Sigmoid colon (tissue), 6 donors: ENCODE measurements at regions not wholly inside any gene's neighbourhood (a gene's known extent, or its start where the extent isn't known, plus 50 kb on each side); places are given as distances from the start of the nearest gene placed in this dataset.

Source experiments
- DNase-seq: peaks from one replicate; pipeline ENCODE4 v3.0.0-alpha.2; 2019
- H3K27ac ChIP-seq, 4 donors: fragments of 200-600 bp; sonication (generic); one replicate each; pipeline ENCODE4 v1.5.1; 2016 to 2019; ENCODE audit warnings: mild to moderate bottlenecking in 1 of 4
- H3K27me3 ChIP-seq, 3 donors: fragments of 200-600 bp; sonication (generic); one replicate each; pipeline ENCODE4 v1.5.1; 2019; ENCODE audit warnings: mild to moderate bottlenecking in 1 of 3
- H3K36me3 ChIP-seq, 4 donors: fragments of 200-600 bp; sonication (generic); one replicate each; pipeline ENCODE4 v1.5.1; 2016 to 2019
- H3K4me1 ChIP-seq, 4 donors: fragments of 200-600 bp; sonication (generic); one replicate each; pipeline ENCODE4 v1.5.1; 2017 to 2019
- H3K4me3 ChIP-seq, 4 donors: fragments of 200-600 bp; sonication (generic); one replicate each; pipeline ENCODE4 v1.5.1; 2017 to 2019; ENCODE audit warnings: mild to moderate bottlenecking in 2 of 4, moderate library complexity in 1 of 4
- H3K9me3 ChIP-seq, 4 donors: fragments of 200-600 bp in 3 of 4; sonication (generic) in 3 of 4; one replicate each; pipeline versions ENCODE4 v1.5.1 to v1.6.1; 2013 to 2019
- EP300 ChIP-seq, 4 donors: sonication (generic); formaldehyde crosslinking; IDR thresholded peaks; one replicate each; pipeline ENCODE4 v1.6.1; 2017; ENCODE audit warnings: antibody characterized with exemption in 4 of 4
- POLR2A ChIP-seq, 2 donors: fragments of 450-650 bp; IDR thresholded peaks; one replicate each; pipeline ENCODE4 v1.6.1; 2016; ENCODE audit warnings: antibody characterized with exemption in 2 of 2, mild to moderate bottlenecking in 2 of 2, moderate library complexity in 2 of 2
- POLR2AphosphoS5 ChIP-seq, 4 donors: sonication (generic); formaldehyde crosslinking; IDR thresholded peaks; one replicate each; pipeline ENCODE4 v1.6.1; 2017; ENCODE audit warnings: antibody characterized with exemption in 4 of 4
- WGBS, 2 donors: extraction: QIAGEN DNeasy Blood & Tissue Kit; methylation state at CpG; one replicate each; pipeline ENCODE4 v1.1.7; 2013; 5-methylcytosine and 5-hydroxymethylcytosine counted together
- intact Hi-C: fragments of 100-400 bp; cut with DNase I; formaldehyde crosslinking; loops from one replicate; pipeline ENCODE4 v1.15.1; 2023
- TF ChIP-seq, protein P1 (sequence below), 4 experiments: fragments of 450-650 bp in 3 of 4; fragments of 200-600 bp in 1 of 4; IDR thresholded peaks; one replicate each; pipeline ENCODE4 v1.5.1; 2016 to 2019; ENCODE audit warnings: antibody characterized with exemption in 4 of 4, mild to moderate bottlenecking in 3 of 4, moderate library complexity in 2 of 4
- donor health status: healthy with polysubstance abuse.
- donor health status: healthy.

- no peaks in the 10 kb centered on the region for H3K36me3 ChIP-seq
- H3K4me1 ChIP-seq, result no peaks in the 10 kb centered on the region
- no peak overlapping the region for H3K27ac ChIP-seq
- DNase-seq, result no peak
- no peaks in the 10 kb centered on the region for H3K9me3 ChIP-seq
- 76 to 86% methylated on average over 3 of the region's 3 CpGs for WGBS, 2 donors
- no peaks in the 10 kb centered on the region for H3K27me3 ChIP-seq
- intact Hi-C loops, result no loop called here
- TF ChIP-seq, protein P1, sequence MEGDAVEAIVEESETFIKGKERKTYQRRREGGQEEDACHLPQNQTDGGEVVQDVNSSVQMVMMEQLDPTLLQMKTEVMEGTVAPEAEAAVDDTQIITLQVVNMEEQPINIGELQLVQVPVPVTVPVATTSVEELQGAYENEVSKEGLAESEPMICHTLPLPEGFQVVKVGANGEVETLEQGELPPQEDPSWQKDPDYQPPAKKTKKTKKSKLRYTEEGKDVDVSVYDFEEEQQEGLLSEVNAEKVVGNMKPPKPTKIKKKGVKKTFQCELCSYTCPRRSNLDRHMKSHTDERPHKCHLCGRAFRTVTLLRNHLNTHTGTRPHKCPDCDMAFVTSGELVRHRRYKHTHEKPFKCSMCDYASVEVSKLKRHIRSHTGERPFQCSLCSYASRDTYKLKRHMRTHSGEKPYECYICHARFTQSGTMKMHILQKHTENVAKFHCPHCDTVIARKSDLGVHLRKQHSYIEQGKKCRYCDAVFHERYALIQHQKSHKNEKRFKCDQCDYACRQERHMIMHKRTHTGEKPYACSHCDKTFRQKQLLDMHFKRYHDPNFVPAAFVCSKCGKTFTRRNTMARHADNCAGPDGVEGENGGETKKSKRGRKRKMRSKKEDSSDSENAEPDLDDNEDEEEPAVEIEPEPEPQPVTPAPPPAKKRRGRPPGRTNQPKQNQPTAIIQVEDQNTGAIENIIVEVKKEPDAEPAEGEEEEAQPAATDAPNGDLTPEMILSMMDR (IDR thresholded peaks at IDR 0.05), result no peak
- TF ChIP-seq POLR2A (IDR thresholded peaks at IDR 0.05), result no peak
- no peak for TF ChIP-seq EP300 (IDR thresholded peaks at IDR 0.05)
- TF ChIP-seq POLR2AphosphoS5 (IDR thresholded peaks at IDR 0.05), result no peak
- no peak overlapping the region for H3K4me3 ChIP-seq
These were observed 657.5 kb downstream of the RFPL4B start for GRCh38 chr6:113004470-113005270.

DNA sequence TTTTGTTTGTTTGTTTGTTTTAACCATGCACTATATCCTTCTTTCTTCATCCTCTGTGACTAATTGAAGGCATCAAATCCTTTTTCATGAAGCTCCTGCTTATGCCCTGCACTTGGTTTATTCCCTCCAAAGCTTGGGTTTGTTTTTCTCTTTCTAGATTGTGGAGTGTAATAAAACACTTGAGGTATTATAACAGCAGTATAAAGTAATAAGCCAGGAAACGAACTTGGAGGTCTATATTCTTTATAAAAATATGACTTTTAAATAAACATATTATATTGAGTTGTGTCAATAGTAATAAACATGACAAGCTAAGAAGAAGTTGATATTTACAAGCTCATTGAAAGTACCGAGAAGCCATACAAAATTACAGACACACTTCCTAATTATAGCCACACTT lies 659.4 kb downstream of the RFPL4B start:
- DNase-seq, result no peak
- H3K27ac ChIP-seq, result no peak overlapping the region
- TF ChIP-seq, protein P1 (IDR thresholded peaks at IDR 0.05), result no peak
- no peak for TF ChIP-seq EP300 (IDR thresholded peaks at IDR 0.05)
- no peak for TF ChIP-seq POLR2A (IDR thresholded peaks at IDR 0.05)
- TF ChIP-seq POLR2AphosphoS5 (IDR thresholded peaks at IDR 0.05), result no peak
- H3K4me1 ChIP-seq, result peaks cover 0 to 8% (median 4%) of the 10 kb centered on the region in 4 donors
- 19 to 65% methylated on average over 2 of the region's 2 CpGs for WGBS, 2 donors
- H3K27me3 ChIP-seq, result no peaks in the 10 kb centered on the region
- no peaks in the 10 kb centered on the region for H3K9me3 ChIP-seq
- no peak overlapping the region for H3K4me3 ChIP-seq
- intact Hi-C loops, result no loop called here
- H3K36me3 ChIP-seq, result no peaks in the 10 kb centered on the region

DNA sequence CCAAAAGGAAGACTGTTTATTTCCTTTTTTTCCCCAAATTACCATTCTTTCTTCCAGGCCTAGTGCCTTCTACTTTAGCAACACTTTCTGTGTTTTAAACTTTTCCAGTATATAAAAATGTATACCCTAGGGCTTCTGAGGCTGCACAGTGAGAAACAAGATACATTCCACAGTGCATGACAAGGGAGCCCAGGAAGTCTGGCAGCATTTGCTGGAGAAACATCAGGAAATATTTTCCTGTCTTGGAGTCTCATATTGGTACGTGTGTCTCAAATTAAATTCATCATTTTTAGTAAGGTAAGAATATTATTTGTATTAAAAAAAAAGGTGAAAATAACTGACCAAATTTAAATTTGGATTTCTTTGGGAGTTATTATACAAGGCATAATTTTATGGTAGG lies 662.6 kb downstream of the RFPL4B start:
- TF ChIP-seq POLR2AphosphoS5 (IDR thresholded peaks at IDR 0.05) (no peak), POLR2A (IDR thresholded peaks at IDR 0.05) (no peak), EP300 (IDR thresholded peaks at IDR 0.05) (no peak)
- TF ChIP-seq, protein P1 (IDR thresholded peaks at IDR 0.05), result no peak
- intact Hi-C loops, result loop anchor here (5.0 kb wide), 1 partner anchor 848 kb away; the partner anchor contains the start of gene MARCKS
- H3K4me3 ChIP-seq, result no peak overlapping the region
- 77 to 85% methylated on average over 1 of the region's 1 CpG for WGBS, 2 donors
- no peak overlapping the region for H3K27ac ChIP-seq
- no peaks in the 10 kb centered on the region for H3K27me3 ChIP-seq
- peaks cover 0 to 14% (median 12%) of the 10 kb centered on the region in 4 donors for H3K4me1 ChIP-seq
- no peaks in the 10 kb centered on the region for H3K9me3 ChIP-seq
- no peaks in the 10 kb centered on the region for H3K36me3 ChIP-seq
- DNase-seq, result no peak

GRCh38 chr6:113010196-113010989 lies 663.3 kb downstream of the RFPL4B start:
- WGBS, 2 donors, result 72 to 85% methylated on average over 3 of the region's 3 CpGs
- intact Hi-C loops, result loop anchor here (5.0 kb wide), 1 partner anchor 847 kb away; the partner anchor contains the start of gene MARCKS
- Histone ChIP-seq H3K9me3 (no peaks in the 10 kb centered on the region), H3K4me1 (peaks cover 0 to 14% (median 12%) of the 10 kb centered on the region in 4 donors), H3K4me3 (no peak overlapping the region), H3K27ac (peak overlapping the region in 1 of 4 donors; percentile 36), H3K36me3 (no peaks in the 10 kb centered on the region), H3K27me3 (no peaks in the 10 kb centered on the region)
- no peak for TF ChIP-seq POLR2A (IDR thresholded peaks at IDR 0.05)
- no peak for DNase-seq

DNA sequence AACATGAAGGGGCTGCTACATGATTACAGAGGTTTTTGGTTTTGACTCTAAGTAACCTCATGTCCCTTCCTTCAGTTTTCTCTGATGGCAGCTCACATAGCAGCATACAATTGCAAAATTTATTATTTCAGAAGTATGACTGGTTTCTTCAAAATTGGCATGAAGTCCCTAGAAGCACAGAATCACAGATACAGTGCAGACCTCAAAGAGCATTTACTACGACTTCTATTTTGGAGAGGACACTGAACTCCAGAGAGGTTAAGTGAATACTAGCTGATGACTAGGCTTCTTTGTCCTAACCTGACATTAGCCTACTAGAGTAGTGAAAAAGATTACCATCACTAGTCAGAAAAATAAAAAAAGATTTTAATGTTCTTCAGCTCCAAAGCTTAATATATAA lies 664.3 kb downstream of the RFPL4B start:
- 0% methylated on average over 1 of the region's 1 CpG for WGBS, 2 donors
- Histone ChIP-seq H3K4me3 (no peak overlapping the region), H3K4me1 (peaks cover 0 to 14% (median 12%) of the 10 kb centered on the region in 4 donors), H3K27me3 (no peaks in the 10 kb centered on the region), H3K36me3 (no peaks in the 10 kb centered on the region), H3K9me3 (no peaks in the 10 kb centered on the region), H3K27ac (peak overlapping the region in 3 of 4 donors; percentile 13 to 36 (median 23))
- TF ChIP-seq POLR2A (IDR thresholded peaks at IDR 0.05) (no peak), EP300 (IDR thresholded peaks at IDR 0.05) (no peak), POLR2AphosphoS5 (IDR thresholded peaks at IDR 0.05) (no peak)
- TF ChIP-seq, protein P1 (IDR thresholded peaks at IDR 0.05), result no peak
- no peak for DNase-seq
- intact Hi-C loops, result loop anchor here (5.0 kb wide), 1 partner anchor 846 kb away; the partner anchor contains the start of gene MARCKS
